A673 (cell line): ENCODE measurements at regions not wholly inside any gene's neighbourhood (a gene's known extent, or its start where the extent isn't known, plus 50 kb on each side); places are given as distances from the start of the nearest gene placed in this dataset.

ENCODE experiments used
- BruUV-seq: library from RNA; stranded (reverse); fragments of 400-500 nt; replicated peaks from 2 replicates; lab custom pipeline; 2021; lab: Mats Ljungman, UMichigan
- CTCF ChIA-PET: fragments of 300-600 bp; sonication (Branson Sonifier 250); formaldehyde crosslinking; loops from one replicate; lab custom pipeline; 2022; ENCODE audit warnings: antibody characterized with exemption; lab: Charles Lee
- POLR2A ChIA-PET: fragments of 300-600 bp; sonication (Branson Sonifier 250); formaldehyde crosslinking; loops from one replicate; lab custom pipeline; 2022; ENCODE audit warnings: antibody characterized with exemption; ENCODE audit not compliant: low non-redundant PET; lab: Charles Lee
- DNase-seq: peaks from one replicate; pipeline ENCODE4 v3.0.0-alpha.2; 2015; ENCODE audit warnings: low spot score
- H3K27ac ChIP-seq: fragments of 200-600 bp; sonication (generic); 2 replicates; pipeline ENCODE4 v1.5.1; 2016; ENCODE audit warnings: mixed run types, low read depth, mild to moderate bottlenecking, mixed read lengths, antibody characterized with exemption, low read length; ENCODE audit not compliant: poor library complexity, severe bottlenecking
- H3K27me3 ChIP-seq: fragments of 200-600 bp; sonication (generic); replicated peaks from 2 replicates; pipeline ENCODE4 v1.6.1; 2017; ENCODE audit warnings: mixed run types, low read depth, mild to moderate bottlenecking, mixed read lengths, antibody characterized with exemption, low read length; ENCODE audit not compliant: insufficient read depth, poor library complexity
- H3K36me3 ChIP-seq: fragments of 200-600 bp; sonication (generic); 2 replicates; pipeline ENCODE4 v1.6.1; 2016; ENCODE audit warnings: mixed run types, mild to moderate bottlenecking, mixed read lengths, antibody characterized with exemption, low read length; ENCODE audit not compliant: insufficient read depth, poor library complexity, severe bottlenecking
- H3K4me1 ChIP-seq: fragments of 200-600 bp; sonication (generic); 2 replicates; pipeline ENCODE4 v1.6.1; 2017; ENCODE audit warnings: mixed run types, mild to moderate bottlenecking, mixed read lengths, antibody characterized with exemption, low read length; ENCODE audit not compliant: insufficient read depth, poor library complexity, severe bottlenecking
- H3K4me3 ChIP-seq: fragments of 200-600 bp; sonication (generic); 2 replicates; pipeline ENCODE4 v1.5.1; 2016; ENCODE audit warnings: low read depth, mixed run types, mild to moderate bottlenecking, mixed read lengths, low read length; ENCODE audit not compliant: poor library complexity, severe bottlenecking
- H3K9me3 ChIP-seq: fragments of 200-600 bp; sonication (generic); 2 replicates; pipeline ENCODE4 v1.6.1; 2016; ENCODE audit warnings: mixed run types, low read depth, mild to moderate bottlenecking, mixed read lengths, antibody characterized with exemption, low read length; ENCODE audit not compliant: poor library complexity, severe bottlenecking
- EZH2 ChIP-seq: fragments of 200-600 bp; sonication (generic); IDR thresholded peaks from 2 replicates; pipeline ENCODE4 v1.6.1; 2017; ENCODE audit warnings: borderline replicate concordance, low read depth, mild to moderate bottlenecking, mixed read lengths, antibody characterized with exemption, low read length; ENCODE audit not compliant: poor library complexity, severe bottlenecking
- intact Hi-C: fragments of 100-400 bp; cut with micrococcal nuclease; formaldehyde crosslinking; loops from one replicate; pipeline ENCODE4 v1.10.0; 2022; ENCODE audit not compliant: unreplicated experiment
- TF ChIP-seq, protein P1 (sequence below): fragments of 300-800, 200-600 bp; sonication (generic); conservative IDR thresholded peaks from 2 replicates; pipeline ENCODE4 v1.5.1; 2017; ENCODE audit warnings: low read depth, mild to moderate bottlenecking, antibody characterized with exemption, low read length, moderate library complexity, mixed read lengths

GRCh38 chr16:52649870-52650269, 102.9 kb upstream of the TOX3 start:
- Histone ChIP-seq H3K4me1 (peaks cover 6% of the 10 kb centered on the region), H3K4me3 (no peak overlapping the region), H3K27me3 (peaks cover 3% of the 10 kb centered on the region), H3K27ac (no peak overlapping the region), H3K36me3 (no peaks in the 10 kb centered on the region), H3K9me3 (no peaks in the 10 kb centered on the region)
- no TSS peak for BruUV-seq
- no peak for DNase-seq
- intact Hi-C loops: no loop called here
- CTCF ChIA-PET: no interaction called here
- POLR2A ChIA-PET: no interaction called here
- TF ChIP-seq, protein P1, sequence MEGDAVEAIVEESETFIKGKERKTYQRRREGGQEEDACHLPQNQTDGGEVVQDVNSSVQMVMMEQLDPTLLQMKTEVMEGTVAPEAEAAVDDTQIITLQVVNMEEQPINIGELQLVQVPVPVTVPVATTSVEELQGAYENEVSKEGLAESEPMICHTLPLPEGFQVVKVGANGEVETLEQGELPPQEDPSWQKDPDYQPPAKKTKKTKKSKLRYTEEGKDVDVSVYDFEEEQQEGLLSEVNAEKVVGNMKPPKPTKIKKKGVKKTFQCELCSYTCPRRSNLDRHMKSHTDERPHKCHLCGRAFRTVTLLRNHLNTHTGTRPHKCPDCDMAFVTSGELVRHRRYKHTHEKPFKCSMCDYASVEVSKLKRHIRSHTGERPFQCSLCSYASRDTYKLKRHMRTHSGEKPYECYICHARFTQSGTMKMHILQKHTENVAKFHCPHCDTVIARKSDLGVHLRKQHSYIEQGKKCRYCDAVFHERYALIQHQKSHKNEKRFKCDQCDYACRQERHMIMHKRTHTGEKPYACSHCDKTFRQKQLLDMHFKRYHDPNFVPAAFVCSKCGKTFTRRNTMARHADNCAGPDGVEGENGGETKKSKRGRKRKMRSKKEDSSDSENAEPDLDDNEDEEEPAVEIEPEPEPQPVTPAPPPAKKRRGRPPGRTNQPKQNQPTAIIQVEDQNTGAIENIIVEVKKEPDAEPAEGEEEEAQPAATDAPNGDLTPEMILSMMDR: no peak
- TF ChIP-seq EZH2: no peak

DNA sequence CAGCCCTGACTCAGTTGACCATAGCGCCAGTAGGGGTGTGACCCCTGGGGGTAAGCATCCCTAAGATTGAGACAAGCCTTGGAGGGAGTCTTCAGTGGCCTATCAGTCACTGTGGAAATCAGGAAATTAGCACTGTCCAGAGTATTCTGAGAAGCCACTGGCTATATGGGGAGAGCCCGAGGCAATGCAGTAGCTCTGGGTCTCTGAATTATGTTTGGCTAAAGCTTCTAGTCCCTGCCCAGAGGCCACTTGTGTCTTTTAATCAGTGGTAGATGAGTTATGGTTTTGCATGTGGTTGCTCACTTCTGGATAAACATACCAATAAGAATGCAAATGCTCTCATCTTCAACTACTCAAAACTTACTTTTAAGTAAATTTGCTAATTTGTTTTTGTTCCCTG, 100.6 kb upstream of the TOX3 start:
- no peak for DNase-seq
- BruUV-seq: no TSS peak
- Histone ChIP-seq H3K27ac (no peak overlapping the region), H3K9me3 (no peaks in the 10 kb centered on the region), H3K4me3 (no peak overlapping the region), H3K4me1 (peaks cover 6% of the 10 kb centered on the region), H3K27me3 (no peaks in the 10 kb centered on the region), H3K36me3 (no peaks in the 10 kb centered on the region)
- POLR2A ChIA-PET: no interaction called here
- TF ChIP-seq EZH2: no peak
- intact Hi-C loops: no loop called here
- CTCF ChIA-PET: no interaction called here

GRCh38 chr16:52643006-52643405, 96.1 kb upstream of the TOX3 start:
- intact Hi-C loops: no loop called here
- no peak overlapping the region for H3K4me3 ChIP-seq
- POLR2A ChIA-PET: interaction anchor here (0.7 kb wide), 1 partner anchor 377 kb away, joined by 3 read pairs; no protein-coding TSS in a partner anchor
- DNase-seq: no peak
- BruUV-seq: no TSS peak
- H3K27ac ChIP-seq: no peak overlapping the region
- no peaks in the 10 kb centered on the region for H3K9me3 ChIP-seq
- TF ChIP-seq, protein P1: no peak
- no peak for TF ChIP-seq EZH2
- no peaks in the 10 kb centered on the region for H3K4me1 ChIP-seq
- no peaks in the 10 kb centered on the region for H3K36me3 ChIP-seq
- no peaks in the 10 kb centered on the region for H3K27me3 ChIP-seq
- CTCF ChIA-PET: no interaction called here

DNA sequence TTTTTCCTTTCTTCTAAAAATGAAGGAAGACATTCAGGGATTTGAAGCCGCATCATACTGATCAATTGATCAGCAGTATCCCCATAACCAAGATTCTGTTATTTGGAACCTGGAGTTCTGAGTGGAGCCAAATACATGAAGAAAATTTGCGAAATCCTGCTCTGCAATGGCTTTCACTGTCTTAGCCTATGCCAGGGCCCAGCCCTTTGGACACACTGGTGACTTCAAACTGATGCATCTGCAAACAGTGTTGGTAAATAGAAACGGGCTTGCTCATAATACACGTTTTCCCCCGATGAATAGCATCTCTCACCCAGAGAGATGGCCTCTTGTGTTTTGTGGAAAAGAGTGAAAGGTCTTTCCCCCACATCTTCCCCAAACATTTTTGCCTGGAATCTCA, 87.6 kb upstream of the TOX3 start:
- no peaks in the 10 kb centered on the region for H3K4me1 ChIP-seq
- no peak for TF ChIP-seq EZH2
- TF ChIP-seq, protein P1: no peak
- intact Hi-C loops: no loop called here
- DNase-seq: no peak
- peaks cover 5% of the 10 kb centered on the region for H3K9me3 ChIP-seq
- no peak overlapping the region for H3K4me3 ChIP-seq
- H3K36me3 ChIP-seq: no peaks in the 10 kb centered on the region
- H3K27ac ChIP-seq: no peak overlapping the region
- no TSS peak for BruUV-seq
- CTCF ChIA-PET: no interaction called here
- POLR2A ChIA-PET: no interaction called here
- no peaks in the 10 kb centered on the region for H3K27me3 ChIP-seq
